GM10847 (cell line): ENCODE measurements at regions not wholly inside any gene's neighbourhood (a gene's known extent, or its start where the extent isn't known, plus 50 kb on each side); places are given as distances from the start of the nearest gene placed in this dataset.

Source experiments
- POLR2A ChIP-seq: IDR thresholded peaks from 2 replicates; pipeline ENCODE4 v1.6.1; 2011; ENCODE audit not compliant: insufficient read length; ENCODE audit errors: extremely low read depth

GRCh38 chr2:64379186-64379585 is 74.8 kb upstream of the LGALSL start:
- TF ChIP-seq POLR2A: no peak

- TF ChIP-seq POLR2A: no peak
Measured at GRCh38 chr2:64380853-64381527, 73.0 kb upstream of the LGALSL start.

GRCh38 chr2:64383016-64383591 is 70.9 kb upstream of the LGALSL start:
- TF ChIP-seq POLR2A: no peak

- TF ChIP-seq POLR2A: no peak
Measured at GRCh38 chr2:64383881-64384280, 70.1 kb upstream of the LGALSL start.

- no peak for TF ChIP-seq POLR2A
Measured at GRCh38 chr2:64386676-64387075, 67.3 kb upstream of the LGALSL start.

GRCh38 chr2:64390586-64390985 is 63.4 kb upstream of the LGALSL start:
- no peak for TF ChIP-seq POLR2A

- no peak for TF ChIP-seq POLR2A
Measured at GRCh38 chr2:64391424-64391823, 62.5 kb upstream of the LGALSL start.

GRCh38 chr2:64391940-64392339 is 62.0 kb upstream of the LGALSL start:
- TF ChIP-seq POLR2A: no peak

- no peak for TF ChIP-seq POLR2A
Measured at GRCh38 chr2:64392529-64392928, 61.4 kb upstream of the LGALSL start.

GRCh38 chr2:64393383-64394010 is 60.5 kb upstream of the LGALSL start:
- no peak for TF ChIP-seq POLR2A

- TF ChIP-seq POLR2A: no peak
Measured at GRCh38 chr2:64394153-64394552, 59.8 kb upstream of the LGALSL start.

GRCh38 chr2:64396001-64396400 is 58.0 kb upstream of the LGALSL start:
- no peak for TF ChIP-seq POLR2A

GRCh38 chr2:64396551-64396950 is 57.4 kb upstream of the LGALSL start:
- no peak for TF ChIP-seq POLR2A

GRCh38 chr2:64398516-64399129 is 55.3 kb upstream of the LGALSL start:
- TF ChIP-seq POLR2A: no peak

GRCh38 chr2:64399521-64399920 is 54.4 kb upstream of the LGALSL start:
- no peak for TF ChIP-seq POLR2A

- TF ChIP-seq POLR2A: no peak
Measured at GRCh38 chr2:64400105-64400728, 53.7 kb upstream of the LGALSL start.
